ENCODE measurements at regions not wholly inside any gene's neighbourhood (a gene's known extent, or its start where the extent isn't known, plus 50 kb on each side); places are given as distances from the start of the nearest gene placed in this dataset.

GRCh38 chr3:24853685-24854490, 359.2 kb upstream of the THRB start:
- H3K36me3 Mint-ChIP-seq (ENCODE audit: unreplicated experiment): no peaks in the 10 kb centered on the region
- no peak overlapping the region for H3K4me3 Mint-ChIP-seq (ENCODE audit: unreplicated experiment)
- no peak overlapping the region for H3K27ac Mint-ChIP-seq (ENCODE audit: unreplicated experiment)
- peaks cover 15% of the 10 kb centered on the region for H3K4me1 Mint-ChIP-seq (ENCODE audit: unreplicated experiment)
- no peak for DNase-seq (ENCODE audit: extremely low spot score, unreplicated experiment)
- no peaks in the 10 kb centered on the region for H3K9me3 Mint-ChIP-seq (ENCODE audit: unreplicated experiment)
- no peaks in the 10 kb centered on the region for H3K27me3 Mint-ChIP-seq (ENCODE audit: unreplicated experiment)
- TF ChIP-seq, protein P1, sequence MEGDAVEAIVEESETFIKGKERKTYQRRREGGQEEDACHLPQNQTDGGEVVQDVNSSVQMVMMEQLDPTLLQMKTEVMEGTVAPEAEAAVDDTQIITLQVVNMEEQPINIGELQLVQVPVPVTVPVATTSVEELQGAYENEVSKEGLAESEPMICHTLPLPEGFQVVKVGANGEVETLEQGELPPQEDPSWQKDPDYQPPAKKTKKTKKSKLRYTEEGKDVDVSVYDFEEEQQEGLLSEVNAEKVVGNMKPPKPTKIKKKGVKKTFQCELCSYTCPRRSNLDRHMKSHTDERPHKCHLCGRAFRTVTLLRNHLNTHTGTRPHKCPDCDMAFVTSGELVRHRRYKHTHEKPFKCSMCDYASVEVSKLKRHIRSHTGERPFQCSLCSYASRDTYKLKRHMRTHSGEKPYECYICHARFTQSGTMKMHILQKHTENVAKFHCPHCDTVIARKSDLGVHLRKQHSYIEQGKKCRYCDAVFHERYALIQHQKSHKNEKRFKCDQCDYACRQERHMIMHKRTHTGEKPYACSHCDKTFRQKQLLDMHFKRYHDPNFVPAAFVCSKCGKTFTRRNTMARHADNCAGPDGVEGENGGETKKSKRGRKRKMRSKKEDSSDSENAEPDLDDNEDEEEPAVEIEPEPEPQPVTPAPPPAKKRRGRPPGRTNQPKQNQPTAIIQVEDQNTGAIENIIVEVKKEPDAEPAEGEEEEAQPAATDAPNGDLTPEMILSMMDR (IDR thresholded peaks at IDR 0.05): no peak

GRCh38 chr3:24854748-24855147, 360.1 kb upstream of the THRB start:
- TF ChIP-seq, protein P1 (IDR thresholded peaks at IDR 0.05): no peak
- DNase-seq (ENCODE audit: extremely low spot score, unreplicated experiment): no peak
- Mint-ChIP-seq H3K27ac (ENCODE audit: unreplicated experiment) (no peak overlapping the region), H3K4me3 (ENCODE audit: unreplicated experiment) (no peak overlapping the region), H3K36me3 (ENCODE audit: unreplicated experiment) (no peaks in the 10 kb centered on the region), H3K4me1 (ENCODE audit: unreplicated experiment) (peaks cover 15% of the 10 kb centered on the region), H3K27me3 (ENCODE audit: unreplicated experiment) (no peaks in the 10 kb centered on the region), H3K9me3 (ENCODE audit: unreplicated experiment) (no peaks in the 10 kb centered on the region)

GRCh38 chr3:24857945-24858344, 363.3 kb upstream of the THRB start:
- no peak for DNase-seq (ENCODE audit: extremely low spot score, unreplicated experiment)
- no peaks in the 10 kb centered on the region for H3K36me3 Mint-ChIP-seq (ENCODE audit: unreplicated experiment)
- no peak overlapping the region for H3K27ac Mint-ChIP-seq (ENCODE audit: unreplicated experiment)
- H3K4me1 Mint-ChIP-seq (ENCODE audit: unreplicated experiment): peaks cover 15% of the 10 kb centered on the region
- H3K4me3 Mint-ChIP-seq (ENCODE audit: unreplicated experiment): no peak overlapping the region
- H3K9me3 Mint-ChIP-seq (ENCODE audit: unreplicated experiment): no peaks in the 10 kb centered on the region
- TF ChIP-seq, protein P1 (IDR thresholded peaks at IDR 0.05): no peak
- no peaks in the 10 kb centered on the region for H3K27me3 Mint-ChIP-seq (ENCODE audit: unreplicated experiment)

- H3K4me3 Mint-ChIP-seq (ENCODE audit: unreplicated experiment): no peak overlapping the region
- H3K4me1 Mint-ChIP-seq (ENCODE audit: unreplicated experiment): no peaks in the 10 kb centered on the region
- no peak for DNase-seq (ENCODE audit: extremely low spot score, unreplicated experiment)
- TF ChIP-seq, protein P1 (IDR thresholded peaks at IDR 0.05): no peak
- no peaks in the 10 kb centered on the region for H3K36me3 Mint-ChIP-seq (ENCODE audit: unreplicated experiment)
- H3K27ac Mint-ChIP-seq (ENCODE audit: unreplicated experiment): no peak overlapping the region
- no peaks in the 10 kb centered on the region for H3K9me3 Mint-ChIP-seq (ENCODE audit: unreplicated experiment)
- no peaks in the 10 kb centered on the region for H3K27me3 Mint-ChIP-seq (ENCODE audit: unreplicated experiment)
Observed at GRCh38 chr3:24863215-24863614, 368.6 kb upstream of the THRB start.

DNA sequence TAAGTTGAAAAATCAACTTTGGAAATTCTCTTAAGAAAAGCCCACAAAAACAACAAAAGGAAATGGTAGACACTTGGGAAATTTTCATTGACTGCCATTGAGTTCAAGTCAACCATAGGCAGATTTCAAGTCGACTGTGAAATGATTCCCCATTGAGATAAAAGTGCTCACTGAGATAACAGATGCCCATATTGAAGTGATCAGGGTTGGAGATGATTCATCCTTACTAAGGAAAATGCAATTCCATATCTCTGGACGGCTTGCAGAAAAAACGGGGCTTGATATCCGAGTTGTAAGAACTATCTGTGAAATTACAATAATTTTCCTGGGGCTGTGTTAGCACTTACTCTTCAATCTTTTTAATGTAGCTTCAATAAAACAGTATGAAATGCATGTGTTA, 373.1 kb upstream of the THRB start:
- no peak overlapping the region for H3K27ac Mint-ChIP-seq (ENCODE audit: unreplicated experiment)
- no peak overlapping the region for H3K4me3 Mint-ChIP-seq (ENCODE audit: unreplicated experiment)
- no peaks in the 10 kb centered on the region for H3K9me3 Mint-ChIP-seq (ENCODE audit: unreplicated experiment)
- no peaks in the 10 kb centered on the region for H3K4me1 Mint-ChIP-seq (ENCODE audit: unreplicated experiment)
- DNase-seq (ENCODE audit: extremely low spot score, unreplicated experiment): no peak
- H3K27me3 Mint-ChIP-seq (ENCODE audit: unreplicated experiment): no peaks in the 10 kb centered on the region
- H3K36me3 Mint-ChIP-seq (ENCODE audit: unreplicated experiment): no peaks in the 10 kb centered on the region
- TF ChIP-seq, protein P1 (IDR thresholded peaks at IDR 0.05): no peak

All from osteocyte (in vitro differentiated cells).